T-cell (primary cell): ENCODE measurements at regions not wholly inside any gene's neighbourhood (a gene's known extent, or its start where the extent isn't known, plus 50 kb on each side); places are given as distances from the start of the nearest gene placed in this dataset.

Experiments
- ATAC-seq, 4 experiments: fragments of 200-7000 bp in 3 of 4; fragments of 150-1000 bp in 1 of 4; cut with Tn5 transposase; replicated peaks in 1 of 4; 1 replicate in 3 of 4; 2 replicates in 1 of 4; pipeline ENCODE4 v1.10.0; 2021; ENCODE audit warnings: moderate library complexity in 3 of 4, mild to moderate bottlenecking in 2 of 4, moderate number of reproducible peaks in 1 of 4
- CTCF ChIA-PET, 2 donors: fragments of 300-600 bp; sonication (Branson Sonifier 250); formaldehyde crosslinking; loops; one replicate each; lab custom pipeline; 2022; ENCODE audit warnings: antibody characterized with exemption in 2 of 2; lab: Charles Lee
- POLR2A ChIA-PET, 2 donors: fragments of 300-600 bp; sonication (Branson Sonifier 250); formaldehyde crosslinking; loops; one replicate each; lab custom pipeline; 2022; ENCODE audit warnings: antibody characterized with exemption in 2 of 2; lab: Charles Lee
- DNase-seq, 35 experiments: peaks; one replicate each; pipeline versions ENCODE4 v3.0.0 to v3.0.0-alpha.2; 2013 to 2023
- H3K27ac ChIP-seq: one replicate; pipeline ENCODE4 v1.5.1; 2013; ENCODE audit warnings: low read length
- H3K27me3 ChIP-seq, 2 experiments: replicated peaks in 1 of 2; 1 replicate in 1 of 2; 2 replicates in 1 of 2; pipeline versions ENCODE4 v1.6.1 to v1.7.0; 2013; ENCODE audit warnings: low read length in 1 of 2, mixed read lengths in 1 of 2; ENCODE audit not compliant: control insufficient read depth in 2 of 2, insufficient read depth in 2 of 2; ENCODE audit errors: extremely low read depth in 1 of 2
- H3K36me3 ChIP-seq, 2 donors: 1 replicate in 1 of 2; 2 replicates in 1 of 2; pipeline versions ENCODE4 v1.6.1 to v1.7.0; 2013; ENCODE audit warnings: low read length in 1 of 2; ENCODE audit not compliant: control insufficient read depth in 2 of 2, insufficient read depth in 1 of 2; ENCODE audit errors: extremely low read depth in 1 of 2
- H3K4me1 ChIP-seq, 2 experiments: 1 replicate in 1 of 2; 2 replicates in 1 of 2; pipeline versions ENCODE4 v1.6.1 to v1.7.0; 2013; ENCODE audit warnings: low read length in 2 of 2, mixed read lengths in 1 of 2; ENCODE audit not compliant: insufficient read depth in 2 of 2, control insufficient read depth in 1 of 2; ENCODE audit errors: extremely low read depth in 1 of 2
- H3K4me3 ChIP-seq, 2 donors: 1 replicate in 1 of 2; 2 replicates in 1 of 2; pipeline versions ENCODE4 v1.5.1 to v1.7.0; 2013; ENCODE audit warnings: mild to moderate bottlenecking in 2 of 2, low read length in 1 of 2, moderate library complexity in 1 of 2; ENCODE audit not compliant: control insufficient read depth in 1 of 2; ENCODE audit errors: extremely low read depth in 1 of 2
- H3K9me3 ChIP-seq: 2 replicates; pipeline ENCODE4 v1.7.0; 2013
- H3K27ac Mint-ChIP-seq, 2 donors: one replicate each; pipeline ENCODE4 v1.8.0; 2020 to 2021; ENCODE audit warnings: mild to moderate bottlenecking in 2 of 2, mixed read lengths in 2 of 2
- H3K27me3 Mint-ChIP-seq, 2 donors: one replicate each; pipeline ENCODE4 v1.8.0; 2021 to 2022; ENCODE audit warnings: mixed read lengths in 2 of 2
- H3K36me3 Mint-ChIP-seq: one replicate; pipeline ENCODE4 v1.8.0; 2021; ENCODE audit warnings: mixed read lengths
- H3K4me1 Mint-ChIP-seq, 3 donors: one replicate each; pipeline ENCODE4 v1.8.0; 2020 to 2022; ENCODE audit warnings: mixed read lengths in 3 of 3, mild to moderate bottlenecking in 1 of 3
- H3K4me3 Mint-ChIP-seq, 3 donors: one replicate each; pipeline ENCODE4 v1.8.0; 2020 to 2022; ENCODE audit warnings: mild to moderate bottlenecking in 3 of 3, mixed read lengths in 3 of 3, moderate library complexity in 3 of 3
- H3K9me3 Mint-ChIP-seq, 3 donors: one replicate each; pipeline ENCODE4 v1.8.0; 2020 to 2022; ENCODE audit warnings: mixed read lengths in 3 of 3
- WGBS: methylation state at CpG from one replicate; pipeline ENCODE4 v1.1.5; 2013; ENCODE audit warnings: missing lambda C conversion rate; ENCODE audit not compliant: insufficient coverage; 5-methylcytosine and 5-hydroxymethylcytosine counted together

DNA sequence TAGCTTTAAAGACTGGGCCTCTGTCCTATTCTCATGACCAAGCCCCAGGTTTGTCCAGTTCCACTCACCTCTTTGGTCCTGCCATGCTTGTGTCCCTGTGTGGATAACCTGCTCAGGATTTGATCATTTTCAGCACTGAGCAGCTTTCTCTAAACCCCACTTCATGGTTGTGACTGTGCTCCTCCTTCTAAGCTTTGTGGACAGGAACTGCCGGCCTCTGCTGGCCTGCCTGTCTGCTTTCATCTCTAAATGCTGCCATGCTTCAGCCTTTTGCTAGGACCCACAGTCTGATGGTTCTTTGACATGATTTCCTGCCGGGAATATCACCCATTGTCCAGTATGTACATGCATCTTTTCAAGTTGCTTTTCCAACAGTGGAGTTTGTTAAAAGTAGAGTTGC, 53.9 kb upstream of the STXBP6 start:
- no peak for ATAC-seq
- POLR2A ChIA-PET, result no interaction called here

GRCh38 chr14:25103271-25103670, 53.3 kb upstream of the STXBP6 start:
- Mint-ChIP-seq H3K4me1 (no peaks in the 10 kb centered on the region), H3K4me3 (no peak overlapping the region), H3K27ac (no peak overlapping the region), H3K27me3 (peaks cover 9% of the 10 kb centered on the region in 2 donors), H3K9me3 (no peaks in the 10 kb centered on the region), H3K36me3 (no peaks in the 10 kb centered on the region)
- ChIA-PET CTCF (no interaction called here), POLR2A (no interaction called here)
- Histone ChIP-seq H3K36me3 (no peaks in the 10 kb centered on the region), H3K9me3 (no peaks in the 10 kb centered on the region), H3K27ac (no peak overlapping the region), H3K27me3 (peaks cover 0 to 7% of the 10 kb centered on the region in 2 experiments), H3K4me1 (no peaks in the 10 kb centered on the region), H3K4me3 (no peak overlapping the region)
- no peak for DNase-seq
- WGBS, result 100% methylated on average over 1 of the region's 4 CpGs
- no peak for ATAC-seq

More for the DNA sequence above, 53.9 kb upstream of the STXBP6 start:
- Histone ChIP-seq H3K36me3 (no peaks in the 10 kb centered on the region), H3K27ac (no peak overlapping the region), H3K4me1 (no peaks in the 10 kb centered on the region), H3K4me3 (no peak overlapping the region), H3K9me3 (no peaks in the 10 kb centered on the region), H3K27me3 (peaks cover 0 to 7% of the 10 kb centered on the region in 2 experiments)
- H3K36me3 Mint-ChIP-seq, result no peaks in the 10 kb centered on the region
- CTCF ChIA-PET, result no interaction called here
- WGBS, result 75% methylated on average over 1 of the region's 2 CpGs
- H3K4me1 Mint-ChIP-seq, result no peaks in the 10 kb centered on the region
- no peaks in the 10 kb centered on the region for H3K9me3 Mint-ChIP-seq
- DNase-seq, result no peak
- peaks cover 6 to 9% of the 10 kb centered on the region in 2 donors for H3K27me3 Mint-ChIP-seq
- H3K27ac Mint-ChIP-seq, result no peak overlapping the region
- H3K4me3 Mint-ChIP-seq, result no peak overlapping the region

DNA sequence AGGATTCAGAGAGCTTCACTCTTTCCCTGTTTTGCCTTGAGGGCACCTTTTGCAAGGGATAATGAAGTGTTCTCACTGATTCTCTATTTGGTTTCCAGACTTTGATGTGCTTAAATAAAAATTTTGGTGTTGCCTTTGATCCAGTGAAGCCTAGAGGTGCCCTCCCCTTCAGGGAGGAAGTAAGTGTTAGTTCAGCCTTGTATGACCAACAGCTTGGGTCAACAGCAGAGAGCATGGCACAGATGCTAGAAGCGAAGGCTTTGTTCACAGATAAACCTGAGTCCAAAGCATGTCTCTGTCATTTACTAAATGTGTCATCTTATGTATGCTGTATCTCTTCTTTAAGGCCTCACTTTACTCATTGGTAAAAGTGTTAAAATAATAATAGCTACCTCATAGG, 52.8 kb upstream of the STXBP6 start:
- Histone ChIP-seq H3K4me1 (no peaks in the 10 kb centered on the region), H3K4me3 (no peak overlapping the region), H3K27me3 (peaks cover 0 to 7% of the 10 kb centered on the region in 2 experiments), H3K27ac (no peak overlapping the region), H3K36me3 (no peaks in the 10 kb centered on the region), H3K9me3 (no peaks in the 10 kb centered on the region)
- no CpG with 5 or more reads among the region's 1 CpG for WGBS
- ChIA-PET POLR2A (no interaction called here), CTCF (no interaction called here)
- DNase-seq, result no peak
- Mint-ChIP-seq H3K4me3 (no peak overlapping the region), H3K27ac (no peak overlapping the region), H3K27me3 (peaks cover 8 to 10% of the 10 kb centered on the region in 2 donors), H3K36me3 (no peaks in the 10 kb centered on the region), H3K4me1 (no peaks in the 10 kb centered on the region), H3K9me3 (no peaks in the 10 kb centered on the region)
- no peak for ATAC-seq

DNA sequence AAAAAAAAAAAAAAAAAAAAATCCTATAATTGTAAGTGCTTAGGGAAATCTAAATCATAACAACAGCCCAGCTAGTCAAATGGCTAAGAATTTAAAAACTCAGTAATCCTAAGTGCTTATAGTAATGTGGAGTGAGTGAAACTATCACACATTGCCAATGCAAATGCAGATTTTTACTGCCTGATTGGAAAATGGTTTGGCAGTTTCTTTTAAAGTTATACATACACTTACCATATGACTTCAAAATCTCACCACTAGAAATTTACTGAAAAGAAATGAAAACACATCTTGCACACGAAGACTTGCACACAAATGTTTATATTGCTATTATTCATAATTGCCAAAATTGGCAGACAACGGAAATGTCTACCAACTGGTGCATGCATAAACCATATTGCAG, 51.3 kb upstream of the STXBP6 start:
- Histone ChIP-seq H3K9me3 (no peaks in the 10 kb centered on the region), H3K36me3 (no peaks in the 10 kb centered on the region), H3K27me3 (peaks cover 0 to 8% of the 10 kb centered on the region in 2 experiments), H3K4me3 (no peak overlapping the region), H3K27ac (no peak overlapping the region), H3K4me1 (no peaks in the 10 kb centered on the region)
- ATAC-seq (no peak), DNase-seq (no peak)
- no CpG with 5 or more reads among the region's 2 CpGs for WGBS
- Mint-ChIP-seq H3K9me3 (no peaks in the 10 kb centered on the region), H3K27ac (no peak overlapping the region), H3K27me3 (peaks cover 9 to 16% of the 10 kb centered on the region in 2 donors), H3K36me3 (no peaks in the 10 kb centered on the region), H3K4me3 (no peak overlapping the region), H3K4me1 (no peaks in the 10 kb centered on the region)
- POLR2A ChIA-PET, result no interaction called here
- CTCF ChIA-PET, result no interaction called here
